Ramos (cell line): ENCODE measurements at regions not wholly inside any gene's neighbourhood (a gene's known extent, or its start where the extent isn't known, plus 50 kb on each side); places are given as distances from the start of the nearest gene placed in this dataset.

Source experiments
- in situ Hi-C: fragments of 300-500 bp; cut with MboI; formaldehyde crosslinking; loops from one replicate; pipeline ENCODE4 v1.14.3; 2022; ENCODE audit warnings: low sequenced_read_pairs; ENCODE audit not compliant: unreplicated experiment

DNA sequence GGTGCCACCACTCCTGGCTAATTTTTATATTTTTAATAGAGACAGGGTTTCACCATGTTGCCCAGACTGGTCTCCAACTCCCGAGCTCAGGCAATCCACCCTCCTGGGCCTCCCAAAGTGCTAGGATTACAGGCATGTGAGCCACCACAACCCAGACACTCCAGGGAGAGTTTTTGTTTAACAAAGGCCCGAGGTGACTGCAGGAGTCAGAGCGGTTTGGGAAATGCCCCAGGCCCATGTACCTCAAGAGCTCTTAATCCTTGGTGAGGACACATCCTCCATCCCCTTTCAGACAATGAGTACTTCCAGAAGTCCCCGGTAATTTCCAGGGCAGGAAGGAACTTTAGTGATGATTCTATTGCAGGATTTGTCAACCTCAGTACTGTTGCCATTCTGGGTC lies 176.0 kb downstream of the ESRRB start:
- in situ Hi-C loops, result no loop called here

DNA sequence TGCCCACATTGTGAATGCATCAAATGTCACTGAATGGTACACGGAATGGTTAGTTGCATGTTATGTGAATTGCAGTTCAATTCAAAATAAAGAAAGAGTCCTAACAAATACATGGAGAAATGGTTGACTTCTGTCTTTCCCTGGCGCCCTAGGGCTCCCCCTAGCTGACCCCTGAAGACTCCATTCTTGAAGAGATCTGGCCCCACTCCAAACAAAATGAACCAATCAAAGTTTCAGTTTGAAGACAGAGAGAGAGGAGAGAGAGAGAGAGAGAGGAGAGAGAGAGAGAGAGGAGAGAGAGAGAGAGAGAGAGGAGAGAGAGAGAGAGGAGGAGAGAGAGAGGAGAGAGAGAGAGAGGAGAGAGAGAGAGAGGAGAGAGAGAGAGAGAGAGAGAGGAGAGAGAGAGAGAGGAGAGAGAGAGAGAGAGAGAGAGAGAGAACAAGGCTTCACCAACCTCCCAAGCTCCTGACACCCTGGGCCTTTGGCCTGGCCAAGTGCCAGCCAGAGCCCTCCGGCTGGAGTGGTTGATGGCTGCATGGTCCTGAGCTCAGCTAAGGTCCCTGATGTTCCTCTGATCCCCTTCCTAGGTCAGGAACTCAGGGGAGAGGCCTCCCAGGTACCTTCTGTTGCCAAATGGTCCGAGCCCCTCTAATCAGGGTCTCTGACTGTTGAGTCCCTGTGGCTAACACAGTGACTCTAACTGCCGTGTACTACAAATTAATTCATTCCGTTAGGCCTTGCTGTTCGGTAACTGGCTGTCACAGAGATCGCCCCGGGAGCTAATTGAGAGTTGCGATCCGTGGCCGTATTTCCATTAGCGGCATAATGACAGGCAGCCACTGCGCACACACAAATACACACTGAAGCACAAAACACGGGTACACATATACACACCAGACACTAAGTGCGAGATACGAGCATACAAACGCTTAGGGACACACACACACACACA lies 188.8 kb downstream of the ESRRB start:
- in situ Hi-C loops, result no loop called here

DNA sequence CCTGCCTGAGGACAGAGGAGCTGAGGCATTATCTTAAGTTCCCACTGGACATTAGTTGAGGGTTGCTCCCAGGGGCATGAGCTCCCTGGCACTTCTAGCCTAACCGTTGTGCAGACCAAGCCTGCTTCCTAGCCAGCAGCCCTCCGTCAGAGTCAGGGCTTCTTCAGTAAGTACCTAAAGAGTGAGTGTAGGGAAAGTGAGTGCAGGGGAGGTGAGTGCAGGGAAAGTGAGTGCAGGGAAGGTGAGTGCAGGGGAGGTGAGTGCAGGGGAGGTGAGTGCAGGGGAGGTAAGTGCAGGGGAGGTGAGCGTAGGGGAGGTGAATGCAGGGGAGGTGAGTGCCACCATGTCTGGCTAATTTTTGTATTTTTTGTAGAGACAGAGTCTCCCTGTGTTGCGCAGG lies 190.5 kb downstream of the ESRRB start:
- in situ Hi-C loops, result no loop called here

DNA sequence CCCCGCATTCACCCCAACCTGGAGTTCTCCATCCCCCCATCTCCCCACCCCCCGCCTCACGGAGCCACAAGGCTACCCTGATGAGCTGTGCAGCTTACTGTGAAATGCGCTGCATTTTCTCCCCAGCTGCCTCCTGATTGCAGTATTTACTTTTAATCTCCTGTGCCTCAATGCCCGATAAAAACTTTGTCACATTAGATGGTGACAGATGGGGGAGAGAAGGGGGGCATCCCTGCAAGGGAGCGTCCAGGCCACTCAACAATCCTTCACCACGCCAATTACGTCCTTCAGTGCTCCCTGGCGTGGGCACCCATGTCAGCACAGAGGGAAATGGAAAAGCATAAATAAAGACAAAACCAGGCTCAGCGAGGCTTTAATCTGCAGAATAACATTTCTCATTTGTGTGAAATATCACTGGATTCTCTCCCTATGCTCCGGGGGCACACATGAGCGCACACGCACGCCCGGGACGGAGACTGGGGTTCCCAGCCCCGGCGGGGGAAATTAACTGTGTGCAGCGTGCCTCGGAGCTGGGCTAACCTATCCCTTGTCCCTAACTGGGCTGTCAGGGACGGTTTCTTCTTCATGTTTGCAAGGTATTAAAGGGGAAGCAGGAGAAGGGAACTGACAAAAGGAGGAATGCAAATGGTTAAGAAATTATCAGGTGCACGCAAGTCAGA lies 186.7 kb upstream of the VASH1 start:
- in situ Hi-C loops, result no loop called here

DNA sequence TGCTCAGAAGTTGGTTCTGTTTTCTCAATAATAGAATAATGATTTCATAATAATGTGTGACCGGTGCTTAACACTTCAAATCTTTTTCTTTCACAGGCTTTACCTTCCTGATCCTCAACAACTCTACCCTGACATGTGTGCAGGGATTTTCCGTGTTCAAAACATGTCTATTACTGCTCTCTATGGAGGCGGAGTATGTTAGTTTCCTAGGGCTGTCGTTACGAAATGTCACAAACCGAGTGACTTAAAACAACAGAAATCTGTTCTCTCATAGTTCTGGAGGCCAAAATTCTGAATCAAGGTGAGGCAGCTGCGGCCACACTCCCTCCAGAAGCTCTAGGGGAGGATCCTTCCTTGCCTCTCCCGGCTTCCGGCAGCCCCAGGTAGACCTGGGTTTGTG lies 186.2 kb upstream of the VASH1 start:
- in situ Hi-C loops, result no loop called here

DNA sequence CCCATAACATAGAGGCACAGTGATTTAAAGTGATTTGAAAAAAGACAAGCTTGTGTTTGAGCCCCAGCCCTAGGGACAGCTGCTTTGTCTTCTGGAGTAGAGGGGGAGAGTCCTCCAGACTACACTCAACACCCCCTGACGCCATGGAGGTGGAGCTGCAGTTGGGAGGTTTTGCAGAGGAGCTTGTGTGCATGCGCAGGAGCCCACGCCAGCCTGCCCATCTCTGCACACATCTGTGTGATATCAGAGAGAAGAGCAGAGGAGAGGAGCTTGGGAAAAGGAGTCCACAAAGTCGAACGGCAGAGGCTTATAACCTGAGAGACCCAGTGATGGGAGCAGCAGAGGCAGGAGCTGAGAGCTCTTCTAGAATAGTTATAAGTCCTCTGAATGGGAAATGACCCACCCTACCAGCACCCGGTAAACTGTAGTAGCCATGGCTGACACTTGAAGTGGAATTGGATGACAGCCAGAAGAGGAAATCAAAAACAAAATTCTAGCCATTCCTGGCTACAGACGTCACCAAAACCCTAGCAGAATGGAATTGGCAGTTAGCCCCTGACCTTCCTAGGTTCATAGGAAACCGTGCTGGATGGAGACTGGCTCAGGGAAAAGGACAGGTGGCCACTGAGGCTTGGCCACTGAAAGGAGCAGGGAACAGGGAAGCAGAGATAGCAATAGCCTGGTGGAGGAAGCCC lies 185.1 kb upstream of the VASH1 start:
- in situ Hi-C loops, result no loop called here

DNA sequence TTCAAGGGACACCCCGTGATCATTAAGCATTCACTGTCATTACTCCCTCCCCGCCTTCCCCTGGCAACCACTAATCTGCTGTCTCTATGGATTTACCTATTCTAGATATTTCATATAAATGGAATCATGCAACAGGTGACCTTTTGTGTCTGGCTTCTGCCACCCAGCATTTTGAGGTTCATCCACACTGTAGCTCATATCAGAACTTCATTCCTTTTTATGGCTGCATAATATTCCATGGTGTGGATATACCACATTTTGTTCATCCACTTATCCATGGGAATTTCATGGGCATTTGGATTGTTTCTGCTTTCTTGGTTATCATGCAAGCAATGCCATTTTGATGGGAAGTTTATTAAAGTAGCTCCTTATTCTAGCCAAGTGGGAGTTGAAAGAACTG lies 184.2 kb upstream of the VASH1 start:
- in situ Hi-C loops, result no loop called here

DNA sequence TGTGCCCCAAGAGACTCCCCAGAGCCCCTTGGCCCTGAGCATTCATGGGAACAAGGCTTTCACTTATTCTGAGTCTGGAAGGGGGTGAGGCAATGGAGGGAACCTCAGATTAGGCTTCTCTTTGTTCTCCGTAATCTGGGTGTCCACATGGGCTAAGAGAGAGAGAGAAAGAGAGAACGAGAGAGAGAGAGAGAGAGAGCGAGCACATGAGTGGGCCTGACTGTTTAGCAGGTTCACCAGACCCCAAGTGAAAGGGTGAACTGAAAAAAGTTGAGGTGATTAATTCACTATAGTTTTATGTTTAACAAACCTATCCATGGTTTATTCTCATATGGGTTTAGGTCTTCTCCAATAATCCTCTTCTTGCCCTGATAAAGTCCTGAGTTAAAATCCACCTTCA lies 183.4 kb upstream of the VASH1 start:
- in situ Hi-C loops, result no loop called here

DNA sequence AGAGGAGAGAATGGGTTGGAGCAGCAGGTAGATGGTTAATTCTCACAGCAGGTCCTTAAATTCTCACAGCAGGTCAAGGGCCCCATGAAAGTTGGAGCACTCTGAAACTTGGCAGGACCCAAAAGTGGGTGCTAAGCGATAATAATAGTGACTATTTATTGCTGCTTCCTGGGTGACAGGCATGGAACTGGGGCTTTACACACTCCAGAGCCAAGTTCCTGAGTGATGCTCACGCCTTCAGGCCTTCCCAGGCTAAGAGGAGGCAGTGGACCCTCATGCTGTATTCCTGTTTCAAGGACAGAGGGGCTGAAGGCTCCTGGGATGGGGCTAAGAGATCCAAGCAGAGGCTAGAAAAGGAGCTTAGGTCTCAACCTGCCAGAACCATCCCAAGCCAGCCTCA lies 180.9 kb upstream of the VASH1 start:
- in situ Hi-C loops, result no loop called here

DNA sequence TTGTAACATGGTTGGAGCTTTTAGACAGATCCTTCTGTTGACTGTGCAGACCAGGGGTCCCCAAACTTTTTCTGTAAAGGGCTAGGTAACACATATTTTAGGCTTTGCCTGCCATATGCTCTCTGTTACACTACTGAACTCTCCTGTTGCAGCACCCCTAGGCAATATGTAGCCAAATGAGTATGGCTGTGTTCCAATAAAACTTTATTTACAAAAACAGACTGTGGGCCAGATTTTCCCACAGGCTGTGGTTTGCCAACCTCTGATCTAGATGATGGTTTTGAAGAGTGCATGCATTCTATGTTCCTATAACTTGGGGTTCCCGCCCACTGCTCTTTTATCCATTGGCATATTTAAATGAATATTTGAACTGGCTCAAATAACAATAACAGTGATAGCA lies 180.3 kb upstream of the VASH1 start:
- in situ Hi-C loops, result no loop called here

DNA sequence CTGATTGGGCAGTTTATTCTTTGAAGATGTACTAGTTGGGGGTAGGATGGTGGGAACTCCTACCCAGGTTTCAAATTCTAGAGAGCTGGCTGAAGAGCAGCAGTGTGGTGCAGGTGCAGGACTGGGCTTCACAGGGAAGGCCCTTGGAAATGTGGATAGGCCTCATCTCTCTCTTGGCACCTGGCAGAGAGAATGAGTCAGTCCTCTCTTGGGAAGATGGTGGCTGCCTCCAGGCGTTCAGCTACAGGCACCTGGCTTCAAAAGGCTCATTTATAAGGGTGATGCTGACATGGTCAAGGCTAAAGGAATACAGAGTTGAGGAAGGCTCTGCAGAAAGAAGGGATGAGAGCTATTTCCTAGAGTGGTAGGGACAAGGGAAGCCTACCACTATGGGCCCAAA lies 179.7 kb upstream of the VASH1 start:
- in situ Hi-C loops, result no loop called here

DNA sequence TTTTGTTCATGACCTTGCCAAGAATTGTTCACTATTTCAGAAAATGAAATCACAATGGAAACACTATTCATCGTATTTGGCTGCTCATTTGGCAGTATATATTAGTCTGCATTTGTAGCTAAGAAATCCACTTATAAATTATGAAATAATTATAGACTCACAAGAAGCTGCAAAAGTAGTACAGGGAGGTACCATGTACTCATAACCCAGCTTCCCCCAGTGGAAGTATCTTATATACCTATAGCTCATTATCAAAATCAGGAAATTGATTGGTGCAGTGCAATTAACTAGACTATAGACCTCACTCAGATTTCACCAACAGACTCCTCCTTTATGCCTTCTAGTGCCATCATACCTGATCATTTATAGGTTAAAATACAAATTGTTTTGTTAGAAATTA lies 178.8 kb upstream of the VASH1 start:
- in situ Hi-C loops, result no loop called here

DNA sequence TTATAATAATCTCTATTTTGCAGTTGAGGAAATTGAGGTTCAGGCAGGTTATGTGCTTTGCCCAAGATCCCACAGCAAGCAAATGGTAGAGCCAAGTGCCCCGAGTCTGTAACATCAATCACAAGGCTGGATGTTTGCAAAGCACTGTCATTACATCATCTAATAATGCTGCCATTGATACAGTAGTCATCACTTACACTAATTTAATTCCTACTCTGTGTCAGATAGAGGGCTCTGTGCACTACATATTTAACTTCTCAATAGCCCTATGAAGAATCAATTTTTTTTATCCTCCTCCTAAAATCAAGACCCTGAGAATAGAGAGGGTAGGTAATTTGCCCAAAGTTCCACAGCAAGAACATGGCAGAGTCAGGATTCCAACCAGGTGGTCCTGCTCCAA lies 178.1 kb upstream of the VASH1 start:
- in situ Hi-C loops, result no loop called here

DNA sequence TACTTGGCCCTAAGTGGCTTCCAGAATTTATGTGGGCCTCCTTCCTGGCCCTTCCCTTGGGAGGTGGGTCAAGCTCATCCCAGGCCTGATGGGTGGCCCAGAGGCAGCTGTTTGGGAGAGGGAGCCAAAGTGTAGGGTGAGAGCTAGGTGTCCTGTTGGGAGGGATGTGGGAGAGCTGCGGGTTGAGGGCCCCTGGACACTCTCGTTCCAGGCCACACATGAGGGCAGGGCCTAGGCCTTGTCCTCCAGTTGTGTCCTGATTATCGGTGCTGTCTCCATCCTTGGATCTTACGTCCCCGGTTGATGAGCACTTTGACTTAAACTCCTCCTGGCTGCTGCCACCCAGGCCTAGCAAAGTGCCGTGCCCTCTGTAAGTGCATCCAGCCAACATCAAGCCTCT lies 177.5 kb upstream of the VASH1 start:
- in situ Hi-C loops, result no loop called here

DNA sequence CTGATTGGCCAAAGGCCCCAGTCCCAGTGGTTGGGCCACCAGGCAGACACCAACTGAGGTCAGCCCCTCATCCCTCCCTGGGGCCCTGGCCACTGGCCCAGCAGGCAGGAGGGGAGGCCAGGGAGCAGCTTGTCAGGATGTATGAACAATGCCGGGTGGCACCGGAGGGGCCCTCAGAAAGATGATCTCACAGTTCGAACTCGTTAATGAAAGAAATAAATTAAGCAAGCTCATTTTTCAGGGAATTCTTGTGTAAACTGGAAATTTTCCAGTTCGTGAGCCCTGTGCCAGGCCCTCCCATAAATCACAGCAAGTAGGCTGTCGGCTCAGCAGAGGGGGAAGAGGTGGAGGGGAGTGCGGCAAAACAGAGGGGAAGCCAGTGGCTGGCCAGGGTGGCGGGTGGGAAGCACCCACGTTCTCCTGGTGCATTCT lies 177.0 kb upstream of the VASH1 start:
- in situ Hi-C loops, result no loop called here

DNA sequence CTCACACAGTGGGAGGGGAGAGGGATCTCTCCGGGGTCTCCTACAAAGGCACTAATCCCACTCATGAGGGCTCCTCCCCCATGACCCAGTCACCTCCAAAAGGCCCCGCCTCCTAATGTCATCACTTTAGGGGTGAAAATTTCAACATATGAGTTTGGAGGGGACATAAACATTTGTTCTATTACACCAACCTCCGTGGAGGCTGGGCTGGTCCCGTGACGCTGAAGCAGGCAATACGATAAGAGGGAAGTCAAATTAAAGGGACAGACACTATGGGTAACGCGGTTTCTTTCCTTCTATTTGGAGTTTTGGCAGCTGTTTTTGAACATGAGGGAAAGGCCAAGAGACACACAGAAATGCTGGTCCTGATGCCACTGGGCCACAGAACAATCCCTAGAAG lies 175.7 kb upstream of the VASH1 start:
- in situ Hi-C loops, result no loop called here

DNA sequence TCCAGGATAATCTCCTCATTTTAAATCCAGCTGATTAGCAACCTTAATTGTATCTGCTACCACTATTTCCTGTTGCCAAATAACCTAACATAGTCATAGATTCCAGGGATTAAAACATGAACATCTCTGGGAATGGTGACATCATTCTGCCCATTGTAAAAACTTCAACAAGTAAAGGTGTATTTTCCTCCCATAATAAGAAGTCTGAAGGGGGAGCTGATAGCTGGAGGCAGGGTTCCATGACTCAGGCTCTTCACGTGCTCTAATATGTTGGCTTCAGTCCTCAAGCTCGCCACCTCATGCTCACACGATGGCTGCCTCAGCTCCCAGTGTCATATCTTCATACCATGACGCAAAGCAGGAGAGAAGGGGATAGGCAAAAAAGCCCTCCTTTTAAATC lies 172.0 kb upstream of the VASH1 start:
- in situ Hi-C loops, result no loop called here

DNA sequence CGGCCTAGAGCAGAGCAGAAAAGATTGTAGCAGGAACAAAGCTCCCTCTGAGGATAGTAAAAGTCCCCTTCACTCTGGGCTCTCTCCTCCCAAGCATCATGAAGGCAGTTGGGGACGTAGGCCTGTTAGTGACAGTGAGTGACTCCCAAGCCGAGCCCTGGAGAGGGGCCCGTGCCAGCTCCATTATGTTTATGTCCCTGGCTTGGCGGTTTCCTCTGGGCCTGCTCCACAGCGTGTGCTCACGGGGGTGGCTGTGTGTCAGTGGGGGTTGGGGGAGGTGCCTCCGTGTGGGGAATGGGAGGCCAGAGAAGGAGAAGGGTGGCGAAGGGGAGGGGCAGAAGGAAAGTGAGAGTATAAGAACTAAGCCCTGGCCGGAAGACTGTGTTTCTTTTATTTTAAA lies 170.0 kb upstream of the VASH1 start:
- in situ Hi-C loops, result no loop called here

DNA sequence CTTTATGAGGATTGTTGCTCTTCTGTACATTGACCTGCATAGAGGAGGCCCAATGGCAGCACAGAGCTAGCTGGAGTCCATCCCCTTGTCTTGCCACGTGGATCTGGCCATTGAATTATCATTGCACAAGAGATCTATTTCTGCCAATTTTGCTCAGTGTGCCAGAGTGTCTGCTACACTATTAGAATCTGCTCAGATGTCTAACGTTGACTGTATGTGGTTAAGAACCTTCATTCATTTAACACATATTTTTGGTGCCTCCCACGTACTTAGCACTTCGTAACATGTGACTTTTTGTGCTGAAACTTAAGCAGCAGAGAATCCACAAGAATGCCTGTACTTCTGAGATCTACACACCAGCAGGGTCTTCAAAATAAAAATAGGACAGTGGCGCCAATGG lies 166.0 kb upstream of the VASH1 start:
- in situ Hi-C loops, result no loop called here

DNA sequence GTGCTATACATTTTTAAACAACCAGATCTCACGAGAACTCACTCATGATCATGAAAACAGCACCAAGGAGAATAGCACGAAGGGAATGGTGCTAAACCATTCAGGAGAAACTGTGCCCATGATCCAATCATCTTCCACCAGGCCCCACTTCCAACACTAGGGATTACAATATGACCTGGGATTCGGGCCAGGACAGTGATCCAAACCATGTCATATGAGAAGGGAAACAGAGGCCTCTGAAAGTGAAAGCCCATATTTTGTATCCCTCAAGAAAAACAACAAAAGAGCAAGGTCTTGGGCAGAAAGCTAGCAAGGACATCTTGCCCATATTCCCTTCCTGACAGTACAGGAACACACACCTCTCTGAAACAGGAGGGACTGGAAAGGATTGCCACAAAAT lies 163.9 kb upstream of the VASH1 start:
- in situ Hi-C loops, result no loop called here

DNA sequence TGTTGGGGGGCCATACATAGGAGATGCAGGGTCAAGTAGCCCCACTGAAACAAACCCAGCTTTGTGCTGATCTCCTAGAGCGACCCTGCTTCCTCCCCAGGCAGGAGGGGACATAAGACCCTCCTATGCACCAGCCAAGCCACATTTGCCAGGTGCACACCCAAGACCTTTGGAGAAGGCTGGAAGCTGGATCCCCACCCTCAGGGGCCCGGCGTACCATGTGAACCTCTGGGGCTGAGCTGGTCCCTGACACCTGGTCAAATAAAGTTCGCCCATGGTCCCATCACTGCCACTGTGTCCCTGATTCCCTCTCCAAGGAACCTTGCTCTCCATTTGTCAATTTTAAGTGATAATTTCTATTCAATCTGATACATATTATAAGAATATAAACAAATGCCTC lies 162.1 kb upstream of the VASH1 start:
- in situ Hi-C loops, result no loop called here
